CD14-positive monocyte (primary cell): ENCODE measurements at regions not wholly inside any gene's neighbourhood (a gene's known extent, or its start where the extent isn't known, plus 50 kb on each side); places are given as distances from the start of the nearest gene placed in this dataset.

Experiments used
- DNase-seq, 3 donors: peaks; one replicate each; pipeline ENCODE4 v3.0.0-alpha.2; 2011 to 2022
- H2AFZ ChIP-seq: 2 replicates; pipeline ENCODE4 v1.6.0; 2012; ENCODE audit warnings: mild to moderate bottlenecking, low read depth, low read length, inconsistent platforms; ENCODE audit not compliant: insufficient read depth, poor library complexity, severe bottlenecking
- H3K27ac ChIP-seq, 2 donors: 1 replicate in 1 of 2; 2 replicates in 1 of 2; pipeline ENCODE4 v1.5.1; 2012 to 2013; ENCODE audit warnings: low read length in 2 of 2, control low read depth in 1 of 2, inconsistent platforms in 1 of 2, low read depth in 1 of 2, mild to moderate bottlenecking in 1 of 2
- H3K27me3 ChIP-seq, 2 donors: one replicate each; pipeline versions ENCODE4 v1.6.0 to v1.6.1; 2011 to 2013; ENCODE audit warnings: low read length in 2 of 2; ENCODE audit not compliant: control insufficient read depth in 2 of 2, insufficient read depth in 2 of 2
- H3K36me3 ChIP-seq, 2 donors: replicated peaks in 1 of 2; 1 replicate in 1 of 2; 2 replicates in 1 of 2; pipeline versions ENCODE4 v1.5.1 to v1.6.1; 2012 to 2013; ENCODE audit warnings: low read length in 2 of 2, control low read depth in 1 of 2, inconsistent platforms in 1 of 2, mild to moderate bottlenecking in 1 of 2; ENCODE audit not compliant: insufficient read depth in 2 of 2, control insufficient read depth in 1 of 2
- H3K4me1 ChIP-seq, 2 donors: 1 replicate in 1 of 2; 2 replicates in 1 of 2; pipeline versions ENCODE4 v1.5.1 to v1.6.1; 2012 to 2013; ENCODE audit warnings: low read length in 2 of 2, control low read depth in 1 of 2, inconsistent platforms in 1 of 2, mild to moderate bottlenecking in 1 of 2, moderate library complexity in 1 of 2; ENCODE audit not compliant: insufficient read depth in 2 of 2, control insufficient read depth in 1 of 2
- H3K4me2 ChIP-seq: replicated peaks from 2 replicates; pipeline ENCODE3; 2012; ENCODE audit warnings: low read length, moderate library complexity, mild to moderate bottlenecking; ENCODE audit not compliant: poor library complexity, severe bottlenecking; ENCODE audit errors: extremely low read depth
- H3K4me3 ChIP-seq, 3 experiments: fragments of 200-600 bp in 1 of 3; sonication (generic) in 1 of 3; replicated peaks in 1 of 3; 1 replicate in 2 of 3; 2 replicates in 1 of 3; pipeline ENCODE4 v1.5.1; 2011 to 2013; ENCODE audit warnings: low read length in 3 of 3, mild to moderate bottlenecking in 3 of 3, control low read depth in 2 of 3, low read depth in 2 of 3, inconsistent platforms in 1 of 3, moderate library complexity in 1 of 3
- H3K79me2 ChIP-seq: 2 replicates; pipeline ENCODE4 v1.6.0; 2012; ENCODE audit warnings: mild to moderate bottlenecking, control low read depth, inconsistent platforms, low read length, moderate library complexity; ENCODE audit not compliant: insufficient read depth
- H3K9ac ChIP-seq: 2 replicates; pipeline ENCODE4 v1.6.0; 2017; ENCODE audit warnings: low read length, mild to moderate bottlenecking; ENCODE audit not compliant: insufficient read depth, poor library complexity, severe bottlenecking
- H3K9me3 ChIP-seq, 2 donors: replicated peaks in 1 of 2; 1 replicate in 1 of 2; 2 replicates in 1 of 2; pipeline versions ENCODE4 v1.5.1 to v1.6.1; 2012 to 2013; ENCODE audit warnings: low read length in 2 of 2, control low read depth in 1 of 2; ENCODE audit not compliant: control insufficient read depth in 1 of 2, insufficient read depth in 1 of 2
- H4K20me1 ChIP-seq: 2 replicates; pipeline ENCODE4 v1.6.0; 2012; ENCODE audit warnings: mild to moderate bottlenecking, low read length, control low read depth, moderate library complexity; ENCODE audit not compliant: insufficient read depth
- H3K27ac Mint-ChIP-seq, 7 donors: one replicate each; pipeline ENCODE4 v1.8.0; 2020; ENCODE audit warnings: mild to moderate bottlenecking in 7 of 7, mixed read lengths in 7 of 7, moderate library complexity in 6 of 7, inconsistent platforms in 2 of 7
- H3K27me3 Mint-ChIP-seq, 3 donors: one replicate each; pipeline ENCODE4 v1.8.0; 2021 to 2022; ENCODE audit warnings: low read depth in 3 of 3, mild to moderate bottlenecking in 3 of 3, mixed read lengths in 3 of 3, moderate library complexity in 3 of 3, inconsistent platforms in 1 of 3
- H3K36me3 Mint-ChIP-seq, 2 donors: one replicate each; pipeline ENCODE4 v1.8.0; 2020; ENCODE audit warnings: mixed read lengths in 2 of 2, inconsistent platforms in 1 of 2, mild to moderate bottlenecking in 1 of 2
- H3K4me1 Mint-ChIP-seq: one replicate; pipeline ENCODE4 v1.8.0; 2020; ENCODE audit warnings: mild to moderate bottlenecking, mixed read lengths
- H3K4me3 Mint-ChIP-seq, 2 donors: one replicate each; pipeline ENCODE4 v1.8.0; 2020; ENCODE audit warnings: mild to moderate bottlenecking in 2 of 2, mixed read lengths in 2 of 2, moderate library complexity in 1 of 2
- H3K9me3 Mint-ChIP-seq, 7 donors: one replicate each; pipeline ENCODE4 v1.8.0; 2020 to 2022; ENCODE audit warnings: mixed read lengths in 7 of 7, mild to moderate bottlenecking in 6 of 7, moderate library complexity in 6 of 7, inconsistent platforms in 2 of 7
- CTCF ChIP-seq: fragments of 200-600 bp; IDR thresholded peaks from one replicate; pipeline ENCODE4 v1.8.0; 2022; ENCODE audit warnings: antibody characterized with exemption, mild to moderate bottlenecking
- WGBS: methylation state at CpG from one replicate; pipeline ENCODE4 v1.1.5; 2013; ENCODE audit warnings: missing lambda C conversion rate; ENCODE audit not compliant: insufficient coverage; 5-methylcytosine and 5-hydroxymethylcytosine counted together
- intact Hi-C, 2 donors: fragments of 100-400 bp; cut with micrococcal nuclease; formaldehyde crosslinking; loops; one replicate each; pipeline versions ENCODE4 v1.15.0 to v1.15.1; 2023

GRCh38 chr16:79757968-79758367 is 157.4 kb upstream of the MAF start:
- WGBS: 83% methylated on average over 1 of the region's 6 CpGs

GRCh38 chr16:79757163-79757562 is 156.6 kb upstream of the MAF start:
- H3K4me2 ChIP-seq: no peak overlapping the region
- 88% methylated on average over 5 of the region's 5 CpGs for WGBS
- no peaks in the 10 kb centered on the region for H3K36me3 ChIP-seq
- H3K27me3 ChIP-seq: no peaks in the 10 kb centered on the region
- intact Hi-C loops: no loop called here
- no peaks in the 10 kb centered on the region for H3K9me3 ChIP-seq
- H4K20me1 ChIP-seq: no peaks in the 10 kb centered on the region
- no peak for DNase-seq
- Mint-ChIP-seq H3K27me3 (peaks cover 0 to 6% (median 0%) of the 10 kb centered on the region in 3 donors), H3K4me3 (no peak overlapping the region), H3K9me3 (peaks cover 0 to 5% (median 0%) of the 10 kb centered on the region in 7 donors), H3K36me3 (no peaks in the 10 kb centered on the region), H3K4me1 (no peaks in the 10 kb centered on the region), H3K27ac (no peak overlapping the region)
- H3K4me3 ChIP-seq: no peak overlapping the region
- H3K9ac ChIP-seq: no peak overlapping the region
- no peaks in the 10 kb centered on the region for H3K79me2 ChIP-seq
- no peak for TF ChIP-seq CTCF
- no peak overlapping the region for H2AFZ ChIP-seq
- H3K27ac ChIP-seq: no peak overlapping the region
- H3K4me1 ChIP-seq: no peaks in the 10 kb centered on the region

More at GRCh38 chr16:79757968-79758367, 157.4 kb upstream of the MAF start:
- Mint-ChIP-seq H3K36me3 (no peaks in the 10 kb centered on the region), H3K27me3 (peaks cover 0 to 6% (median 0%) of the 10 kb centered on the region in 3 donors), H3K27ac (no peak overlapping the region), H3K9me3 (peaks cover 0 to 5% (median 0%) of the 10 kb centered on the region in 7 donors), H3K4me1 (no peaks in the 10 kb centered on the region), H3K4me3 (no peak overlapping the region)
- Histone ChIP-seq H3K9me3 (no peaks in the 10 kb centered on the region), H3K4me1 (no peaks in the 10 kb centered on the region), H3K27me3 (no peaks in the 10 kb centered on the region), H3K4me3 (no peak overlapping the region), H3K4me2 (no peak overlapping the region), H3K36me3 (no peaks in the 10 kb centered on the region), H3K9ac (no peak overlapping the region), H2AFZ (no peak overlapping the region), H3K79me2 (no peaks in the 10 kb centered on the region), H3K27ac (no peak overlapping the region), H4K20me1 (no peaks in the 10 kb centered on the region)
- no peak for TF ChIP-seq CTCF
- intact Hi-C loops: no loop called here
- no peak for DNase-seq
